HepG2 (cell line): ENCODE measurements at regions not wholly inside any gene's neighbourhood (a gene's known extent, or its start where the extent isn't known, plus 50 kb on each side); places are given as distances from the start of the nearest gene placed in this dataset.

ENCODE experiments used
- KDM5A ChIP-seq: fragments of 200-600 bp; sonication (generic); IDR thresholded peaks from 2 replicates; pipeline ENCODE4 v1.7.0; 2018; ENCODE audit warnings: antibody characterized with exemption, mild to moderate bottlenecking, low read length, borderline replicate concordance
- KLF16 ChIP-seq, 2 experiments: sonication (generic) in 1 of 2; formaldehyde crosslinking in 1 of 2; IDR thresholded peaks; 2 replicates each; pipeline versions ENCODE4 v1.6.1 to v1.8.0; 2016 to 2023; ENCODE audit warnings: missing genetic modification reagents in 2 of 2, missing compliant biosample characterization in 1 of 2
- MIER3 ChIP-seq: IDR thresholded peaks from 2 replicates; pipeline ENCODE4 v1.6.1; 2016; ENCODE audit warnings: missing compliant biosample characterization, borderline replicate concordance
- NCOR1 ChIP-seq: fragments of 200-600 bp; sonication (generic); IDR thresholded peaks from 2 replicates; pipeline ENCODE4 v1.7.0; 2017; ENCODE audit warnings: antibody characterized with exemption, low read length, borderline replicate concordance
- PHF20 ChIP-seq: sonication (generic); formaldehyde crosslinking; IDR thresholded peaks from 2 replicates; pipeline ENCODE4 v1.5.0; 2020; ENCODE audit warnings: mild to moderate bottlenecking, missing genetic modification reagents
- POLR2A ChIP-seq, 2 experiments: IDR thresholded peaks; 2 replicates each; pipeline ENCODE4 v1.6.1; 2011; ENCODE audit warnings: low read depth in 2 of 2, low read length in 2 of 2, mild to moderate bottlenecking in 1 of 2, moderate library complexity in 1 of 2; ENCODE audit not compliant: insufficient read depth in 1 of 2
- SIN3A ChIP-seq: IDR thresholded peaks from 2 replicates; pipeline ENCODE4 v1.6.1; 2011; ENCODE audit warnings: low read depth, mild to moderate bottlenecking, control low read depth, low read length, borderline replicate concordance
- SP1 ChIP-seq, 2 experiments: fragments of 450-650 bp in 1 of 2; sonication (generic) in 1 of 2; formaldehyde crosslinking in 1 of 2; IDR thresholded peaks; 2 replicates each; pipeline versions ENCODE4 v1.4.0 to v1.6.1; 2016 to 2020; ENCODE audit warnings: missing genetic modification reagents in 1 of 2
- TAF1 ChIP-seq: sonication (generic); formaldehyde crosslinking; IDR thresholded peaks from 2 replicates; pipeline ENCODE4 v1.4.0; 2020; ENCODE audit warnings: missing genetic modification reagents
- TBP ChIP-seq: sonication (generic); formaldehyde crosslinking; IDR thresholded peaks from 2 replicates; pipeline ENCODE4 v1.5.0; 2020; ENCODE audit warnings: missing genetic modification reagents
- ZNF777 ChIP-seq: sonication (generic); formaldehyde crosslinking; IDR thresholded peaks from 2 replicates; pipeline ENCODE4 v1.4.0; 2020; ENCODE audit warnings: missing genetic modification reagents
- ZNF891 ChIP-seq: sonication (generic); formaldehyde crosslinking; IDR thresholded peaks from 2 replicates; pipeline ENCODE4 v1.5.0; 2020; ENCODE audit warnings: mild to moderate bottlenecking, missing genetic modification reagents
- TF ChIP-seq, protein P1 (sequence below): sonication (generic); formaldehyde crosslinking; IDR thresholded peaks from 2 replicates; pipeline ENCODE4 v1.8.0; 2022; ENCODE audit warnings: mild to moderate bottlenecking, missing genetic modification reagents
- TF ChIP-seq, protein P2 (sequence below): sonication (generic); formaldehyde crosslinking; IDR thresholded peaks from 2 replicates; pipeline ENCODE4 v1.9.0; 2021; ENCODE audit warnings: missing genetic modification reagents, borderline replicate concordance

- no peak for TF ChIP-seq TBP (CRISPR knock-in tag)
- TF ChIP-seq SIN3A: no peak
- TF ChIP-seq, protein P1, sequence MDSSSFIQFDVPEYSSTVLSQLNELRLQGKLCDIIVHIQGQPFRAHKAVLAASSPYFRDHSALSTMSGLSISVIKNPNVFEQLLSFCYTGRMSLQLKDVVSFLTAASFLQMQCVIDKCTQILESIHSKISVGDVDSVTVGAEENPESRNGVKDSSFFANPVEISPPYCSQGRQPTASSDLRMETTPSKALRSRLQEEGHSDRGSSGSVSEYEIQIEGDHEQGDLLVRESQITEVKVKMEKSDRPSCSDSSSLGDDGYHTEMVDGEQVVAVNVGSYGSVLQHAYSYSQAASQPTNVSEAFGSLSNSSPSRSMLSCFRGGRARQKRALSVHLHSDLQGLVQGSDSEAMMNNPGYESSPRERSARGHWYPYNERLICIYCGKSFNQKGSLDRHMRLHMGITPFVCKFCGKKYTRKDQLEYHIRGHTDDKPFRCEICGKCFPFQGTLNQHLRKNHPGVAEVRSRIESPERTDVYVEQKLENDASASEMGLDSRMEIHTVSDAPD (CRISPR knock-in tag): no peak
- TF ChIP-seq KLF16 (CRISPR knock-in tag; IDR thresholded peaks at IDR 0.05): no peak
- TF ChIP-seq KDM5A: no peak
- TF ChIP-seq SP1 (IDR thresholded peaks at IDR 0.05): no peak
- TF ChIP-seq SP1 (CRISPR knock-in tag; IDR thresholded peaks at IDR 0.05): no peak
- no peak for TF ChIP-seq TAF1 (CRISPR knock-in tag)
- TF ChIP-seq, protein P2, sequence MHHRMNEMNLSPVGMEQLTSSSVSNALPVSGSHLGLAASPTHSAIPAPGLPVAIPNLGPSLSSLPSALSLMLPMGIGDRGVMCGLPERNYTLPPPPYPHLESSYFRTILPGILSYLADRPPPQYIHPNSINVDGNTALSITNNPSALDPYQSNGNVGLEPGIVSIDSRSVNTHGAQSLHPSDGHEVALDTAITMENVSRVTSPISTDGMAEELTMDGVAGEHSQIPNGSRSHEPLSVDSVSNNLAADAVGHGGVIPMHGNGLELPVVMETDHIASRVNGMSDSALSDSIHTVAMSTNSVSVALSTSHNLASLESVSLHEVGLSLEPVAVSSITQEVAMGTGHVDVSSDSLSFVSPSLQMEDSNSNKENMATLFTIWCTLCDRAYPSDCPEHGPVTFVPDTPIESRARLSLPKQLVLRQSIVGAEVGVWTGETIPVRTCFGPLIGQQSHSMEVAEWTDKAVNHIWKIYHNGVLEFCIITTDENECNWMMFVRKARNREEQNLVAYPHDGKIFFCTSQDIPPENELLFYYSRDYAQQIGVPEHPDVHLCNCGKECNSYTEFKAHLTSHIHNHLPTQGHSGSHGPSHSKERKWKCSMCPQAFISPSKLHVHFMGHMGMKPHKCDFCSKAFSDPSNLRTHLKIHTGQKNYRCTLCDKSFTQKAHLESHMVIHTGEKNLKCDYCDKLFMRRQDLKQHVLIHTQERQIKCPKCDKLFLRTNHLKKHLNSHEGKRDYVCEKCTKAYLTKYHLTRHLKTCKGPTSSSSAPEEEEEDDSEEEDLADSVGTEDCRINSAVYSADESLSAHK: no peak
- no peak for TF ChIP-seq ZNF777 (CRISPR knock-in tag)
- TF ChIP-seq MIER3 (CRISPR knock-in tag): no peak
- no peak for TF ChIP-seq POLR2A (IDR thresholded peaks at IDR 0.05; ENCODE audit: insufficient read depth in 1 of 2, low read depth in 2 of 2, low read length in 2 of 2)
- no peak for TF ChIP-seq PHF20 (CRISPR knock-in tag)
- TF ChIP-seq ZNF891 (CRISPR knock-in tag): no peak
- TF ChIP-seq NCOR1: no peak
These were observed 84.9 kb upstream of the NLRP1 start for GRCh38 chr17:5669191-5669590.
